GM10248 (cell line): ENCODE measurements at regions not wholly inside any gene's neighbourhood (a gene's known extent, or its start where the extent isn't known, plus 50 kb on each side); places are given as distances from the start of the nearest gene placed in this dataset.

ENCODE experiments used
- CTCF ChIA-PET: fragments of 300-600 bp; sonication (Branson Sonifier 250); formaldehyde crosslinking; extraction: SDS; loops from one replicate; lab custom pipeline; 2021; ENCODE audit warnings: antibody characterized with exemption; lab: Yijun Ruan, JAX
- POLR2A ChIA-PET: fragments of 350-650 bp; sonication (Branson Sonifier 250); formaldehyde crosslinking; extraction: SDS; loops from one replicate; lab custom pipeline; 2020; ENCODE audit warnings: antibody characterized with exemption; lab: Yijun Ruan, JAX
- DNase-seq: peaks from one replicate; pipeline ENCODE4 v3.0.0; 2012; ENCODE audit errors: extremely low spot score
- CTCF ChIP-seq: IDR thresholded peaks from 2 replicates; pipeline ENCODE4 v1.5.1; 2012; ENCODE audit warnings: mild to moderate bottlenecking, low read depth; ENCODE audit errors: extremely low read depth, missing control alignments, control extremely low read depth

- TF ChIP-seq CTCF: no peak
- DNase-seq: no peak
- ChIA-PET CTCF (no interaction called here), POLR2A (no interaction called here)
These were observed 97.6 kb downstream of the TM2D1 start for GRCh38 chr1:61627365-61627764.

- CTCF ChIA-PET: no interaction called here
- DNase-seq: no peak
- no peak for TF ChIP-seq CTCF
- POLR2A ChIA-PET: no interaction called here
These were observed 98.1 kb downstream of the TM2D1 start for GRCh38 chr1:61626816-61627215.

- TF ChIP-seq CTCF: no peak
- ChIA-PET CTCF (interaction anchor here (1.0 kb wide), 1 partner anchor 199 kb away, joined by 3 read pairs; no protein-coding TSS in a partner anchor), POLR2A (no interaction called here)
- no peak for DNase-seq
These were observed 101.1 kb downstream of the TM2D1 start for GRCh38 chr1:61623852-61624251.

GRCh38 chr1:61620536-61620935 is 104.4 kb downstream of the TM2D1 start:
- DNase-seq: no peak
- ChIA-PET CTCF (interaction anchor here (0.9 to 2.0 kb wide), 4 partner anchors 10 to 18 kb away, joined by 3 to 8 read pairs (median 4); no protein-coding TSS in a partner anchor), POLR2A (no interaction called here)
- no peak for TF ChIP-seq CTCF

GRCh38 chr1:61618755-61619154 is 106.2 kb downstream of the TM2D1 start:
- POLR2A ChIA-PET: no interaction called here
- TF ChIP-seq CTCF: no peak
- CTCF ChIA-PET: no interaction called here
- DNase-seq: no peak

GRCh38 chr1:61618193-61618592 is 106.7 kb downstream of the TM2D1 start:
- DNase-seq: no peak
- no peak for TF ChIP-seq CTCF
- ChIA-PET POLR2A (no interaction called here), CTCF (no interaction called here)
